Ovary (tissue), 3 donors: ENCODE measurements at regions not wholly inside any gene's neighbourhood (a gene's known extent, or its start where the extent isn't known, plus 50 kb on each side); places are given as distances from the start of the nearest gene placed in this dataset.

ENCODE experiments used
- CTCF ChIP-seq, 3 donors: fragments of 450-650 bp in 2 of 3; fragments of 200-600 bp in 1 of 3; IDR thresholded peaks; one replicate each; pipeline versions ENCODE4 v1.5.1 to v1.8.0; 2016 to 2022; ENCODE audit warnings: antibody characterized with exemption in 3 of 3, mild to moderate bottlenecking in 1 of 3
- EP300 ChIP-seq: sonication (generic); formaldehyde crosslinking; IDR thresholded peaks from one replicate; pipeline ENCODE4 v1.6.1; 2017; ENCODE audit warnings: antibody characterized with exemption
- POLR2A ChIP-seq: fragments of 450-650 bp; IDR thresholded peaks from one replicate; pipeline ENCODE4 v1.6.1; 2017; ENCODE audit warnings: antibody characterized with exemption, mild to moderate bottlenecking, moderate library complexity
- donor health status: DM: no; HTN: no; CAD: no.

DNA sequence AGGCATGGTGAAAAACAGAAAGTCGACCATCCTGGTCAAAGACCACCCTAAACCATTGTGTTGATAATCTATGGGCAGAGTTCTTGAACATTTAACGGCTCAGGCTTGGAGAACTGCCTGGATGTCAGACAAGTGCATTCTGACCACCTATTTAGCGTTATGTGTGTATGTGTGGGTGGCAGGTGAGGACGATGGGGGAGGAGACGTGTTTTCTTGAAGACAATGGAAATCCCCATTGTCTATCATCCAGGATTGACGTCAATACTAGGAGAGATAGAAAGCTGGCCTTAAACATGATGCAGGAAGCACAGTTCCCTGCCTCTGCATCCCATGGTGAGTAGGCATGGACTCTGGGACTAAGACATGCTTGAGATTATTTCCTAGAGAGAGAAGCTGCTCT, 157.4 kb upstream of the MAF start:
- TF ChIP-seq EP300, result no peak
- TF ChIP-seq POLR2A, result no peak
- no peak for TF ChIP-seq CTCF (IDR thresholded peaks at IDR 0.05)
